ENCODE measurements at regions not wholly inside any gene's neighbourhood (a gene's known extent, or its start where the extent isn't known, plus 50 kb on each side); places are given as distances from the start of the nearest gene placed in this dataset.

GRCh38 chr1:239958063-239958462, 133.6 kb upstream of the FMN2 start:
- in situ Hi-C loops (cut with HindIII; ENCODE audit: low pct_unique_long_range_greater_than_20kb, low sequenced_read_pairs) = no loop called here
- DNase-seq (ENCODE audit: low read depth, low spot score) = no peak

GRCh38 chr1:239960366-239960765, 131.3 kb upstream of the FMN2 start:
- ChIA-PET POLR2A (no interaction called here), CTCF (no interaction called here)
- H3K27me3 ChIP-seq (ENCODE audit: control insufficient read depth, insufficient read depth, low read length) = peaks cover 10% of the 10 kb centered on the region
- no peaks in the 10 kb centered on the region for H3K36me3 ChIP-seq (ENCODE audit: control insufficient read depth, insufficient read depth, low read length)
- intact Hi-C loops (cut with micrococcal nuclease; ENCODE audit: unreplicated experiment) (no loop called here), in situ Hi-C loops (cut with HindIII; ENCODE audit: low pct_unique_long_range_greater_than_20kb, low sequenced_read_pairs) (no loop called here)
- no peak for DNase-seq (ENCODE audit: low read depth, low spot score)
- no peak for ATAC-seq
- H3K4me1 ChIP-seq (ENCODE audit: control insufficient read depth, insufficient read depth, low read length) = no peaks in the 10 kb centered on the region
- H3K4me3 ChIP-seq (ENCODE audit: low read depth in 2 of 2, low read length in 2 of 2) = no peak overlapping the region
- H3K9me3 ChIP-seq (ENCODE audit: control insufficient read depth, insufficient read depth, low read depth, low read length) = no peaks in the 10 kb centered on the region
- no peak for TF ChIP-seq REST (IDR thresholded peaks at IDR 0.05; ENCODE audit: insufficient read depth in 1 of 2, low read depth in 2 of 2, low read length in 1 of 2)
- no peak for TF ChIP-seq CTCF (IDR thresholded peaks at IDR 0.05)
- no peak for TF ChIP-seq SIN3A (IDR thresholded peaks at IDR 0.05; ENCODE audit: borderline replicate concordance, insufficient read depth, low read depth, low read length)
- TF ChIP-seq POLR2AphosphoS5 (IDR thresholded peaks at IDR 0.05; ENCODE audit: low read depth, low read length) = no peak
- no peak for TF ChIP-seq TCF7L2 (IDR thresholded peaks at IDR 0.05; ENCODE audit: low read depth, low read length)
- no peak overlapping the region for H3K27ac ChIP-seq (ENCODE audit: low read length)
- BruUV-seq (replicated peaks) = no TSS peak

More at GRCh38 chr1:239958063-239958462, 133.6 kb upstream of the FMN2 start:
- intact Hi-C loops (cut with micrococcal nuclease; ENCODE audit: unreplicated experiment) = no loop called here
- Histone ChIP-seq H3K36me3 (ENCODE audit: control insufficient read depth, insufficient read depth, low read length) (no peaks in the 10 kb centered on the region), H3K4me1 (ENCODE audit: control insufficient read depth, insufficient read depth, low read length) (no peaks in the 10 kb centered on the region), H3K27me3 (ENCODE audit: control insufficient read depth, insufficient read depth, low read length) (peaks cover 10% of the 10 kb centered on the region), H3K4me3 (ENCODE audit: low read depth in 2 of 2, low read length in 2 of 2) (no peak overlapping the region), H3K27ac (ENCODE audit: low read length) (no peak overlapping the region), H3K9me3 (ENCODE audit: control insufficient read depth, insufficient read depth, low read depth, low read length) (no peaks in the 10 kb centered on the region)
- ATAC-seq = no peak
- TF ChIP-seq TCF7L2 (IDR thresholded peaks at IDR 0.05; ENCODE audit: low read depth, low read length) (no peak), SIN3A (IDR thresholded peaks at IDR 0.05; ENCODE audit: borderline replicate concordance, insufficient read depth, low read depth, low read length) (no peak), REST (IDR thresholded peaks at IDR 0.05; ENCODE audit: insufficient read depth in 1 of 2, low read depth in 2 of 2, low read length in 1 of 2) (no peak), CTCF (IDR thresholded peaks at IDR 0.05) (no peak), POLR2AphosphoS5 (IDR thresholded peaks at IDR 0.05; ENCODE audit: low read depth, low read length) (no peak)
- ChIA-PET POLR2A (no interaction called here), CTCF (no interaction called here)
- no TSS peak for BruUV-seq (replicated peaks)
